HT-29 (cell line): ENCODE measurements at regions not wholly inside any gene's neighbourhood (a gene's known extent, or its start where the extent isn't known, plus 50 kb on each side); places are given as distances from the start of the nearest gene placed in this dataset.

Experiments used
- DNase-seq: peaks from one replicate; pipeline ENCODE4 v3.0.0-alpha.2; 2015; ENCODE audit warnings: low spot score

DNA sequence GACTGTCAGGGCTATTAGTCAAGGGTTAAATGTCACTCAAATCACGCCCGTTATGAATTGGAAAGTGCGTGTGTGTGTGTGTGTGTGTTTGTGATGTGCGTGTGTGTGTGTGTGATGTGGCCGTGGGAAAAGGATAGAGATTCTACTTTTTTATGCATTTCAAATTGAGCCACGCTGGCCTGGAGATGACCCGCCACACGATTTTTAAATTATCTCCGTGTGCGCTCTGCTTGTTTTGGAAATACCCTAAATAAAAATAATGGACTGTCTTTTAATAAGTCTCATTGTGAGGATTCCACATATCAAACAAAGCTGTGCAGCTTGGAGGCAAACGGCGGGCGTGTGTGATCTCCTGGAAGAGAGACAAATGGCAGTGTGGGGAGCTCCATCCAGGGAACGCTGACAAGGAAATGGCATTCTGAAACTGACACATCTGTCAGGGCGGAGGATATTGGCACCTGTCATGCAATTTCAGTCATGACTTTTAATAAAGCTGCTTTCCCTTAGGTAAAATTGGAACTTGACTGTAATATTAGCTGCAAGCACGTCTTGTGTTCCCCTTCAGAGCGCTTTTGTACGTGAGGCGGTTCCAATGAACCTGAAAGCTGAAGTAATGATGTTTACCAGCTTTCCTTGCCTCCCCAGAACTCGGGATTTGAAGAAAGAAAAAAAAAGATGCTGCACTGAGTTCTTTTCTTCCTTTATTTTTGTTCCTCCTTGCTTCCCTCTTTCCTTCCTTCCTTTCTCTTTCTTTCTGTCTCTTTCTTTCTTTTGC is 381.8 kb upstream of the SMIM21 start:
- no peak for DNase-seq

DNA sequence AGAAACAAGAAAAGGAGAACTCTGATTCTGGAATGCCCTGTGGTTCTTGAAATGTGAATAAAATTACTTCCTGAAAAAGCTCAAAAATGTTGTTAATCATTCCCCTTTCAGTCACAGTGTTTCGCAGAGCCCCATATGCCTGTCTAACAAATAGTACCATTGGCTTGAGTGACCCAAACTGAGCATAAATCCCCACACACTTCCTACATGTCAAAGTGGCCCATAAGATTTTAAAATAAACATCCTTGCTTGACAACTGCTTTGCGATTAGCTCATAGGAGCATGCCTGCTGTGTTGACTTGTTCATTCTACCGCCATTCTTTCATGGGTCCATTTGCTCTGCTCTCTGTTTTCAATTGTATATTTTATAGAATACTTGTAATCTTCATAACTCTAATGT is 377.8 kb upstream of the SMIM21 start:
- DNase-seq: no peak

DNA sequence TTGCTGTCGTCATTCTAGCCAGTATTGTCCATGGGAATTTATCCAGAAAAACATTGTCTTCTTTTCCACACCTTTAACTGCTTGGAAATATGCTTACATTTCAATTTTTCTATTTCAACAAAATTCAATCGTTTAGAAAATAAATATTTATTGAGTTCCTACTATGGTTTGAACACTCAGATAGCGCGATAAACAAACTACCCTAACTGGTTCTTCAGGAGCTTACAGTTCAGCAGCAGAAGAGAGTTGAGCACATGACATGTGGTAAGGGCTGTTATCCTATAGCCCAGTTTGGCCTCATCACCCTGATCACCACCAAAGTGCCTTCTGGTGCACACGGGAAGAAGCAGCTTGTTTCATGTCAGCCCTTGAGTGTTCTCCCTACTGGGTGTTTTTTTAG is 375.2 kb upstream of the SMIM21 start:
- DNase-seq: no peak

DNA sequence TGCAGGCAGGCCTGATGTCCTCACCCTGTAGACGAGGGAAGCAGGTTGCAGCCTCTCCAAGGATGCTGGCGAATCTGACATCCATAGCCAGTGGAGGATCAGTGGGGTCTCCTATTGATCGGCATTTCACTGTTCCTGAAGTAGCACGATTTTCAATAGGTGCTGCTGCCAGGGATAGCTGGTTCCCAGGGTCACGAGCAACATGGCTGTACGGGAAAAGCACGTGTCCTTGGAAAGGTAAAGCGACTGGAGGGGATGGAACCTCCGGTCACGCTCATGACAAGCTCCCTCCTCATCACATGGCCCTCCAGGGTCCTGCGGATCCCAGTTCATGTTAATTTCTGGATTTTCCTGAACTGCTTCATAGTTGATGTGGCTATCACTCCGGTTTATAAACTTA is 373.7 kb upstream of the SMIM21 start:
- no peak for DNase-seq

DNA sequence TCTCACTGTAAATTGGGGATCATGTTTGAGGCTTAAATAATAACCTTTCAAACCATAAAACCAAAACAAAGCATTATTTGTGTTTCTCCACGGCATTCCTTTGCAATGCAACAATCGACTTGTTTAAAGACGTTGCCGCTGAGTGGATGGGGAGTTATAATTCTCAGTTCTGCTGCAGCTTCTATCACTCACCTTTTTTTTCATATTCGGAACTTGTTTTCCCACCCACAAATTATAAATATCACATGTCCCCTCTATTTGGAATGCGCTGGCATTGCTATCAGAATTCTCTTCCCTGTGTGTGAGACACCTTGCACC is 372.8 kb upstream of the SMIM21 start:
- DNase-seq: no peak

DNA sequence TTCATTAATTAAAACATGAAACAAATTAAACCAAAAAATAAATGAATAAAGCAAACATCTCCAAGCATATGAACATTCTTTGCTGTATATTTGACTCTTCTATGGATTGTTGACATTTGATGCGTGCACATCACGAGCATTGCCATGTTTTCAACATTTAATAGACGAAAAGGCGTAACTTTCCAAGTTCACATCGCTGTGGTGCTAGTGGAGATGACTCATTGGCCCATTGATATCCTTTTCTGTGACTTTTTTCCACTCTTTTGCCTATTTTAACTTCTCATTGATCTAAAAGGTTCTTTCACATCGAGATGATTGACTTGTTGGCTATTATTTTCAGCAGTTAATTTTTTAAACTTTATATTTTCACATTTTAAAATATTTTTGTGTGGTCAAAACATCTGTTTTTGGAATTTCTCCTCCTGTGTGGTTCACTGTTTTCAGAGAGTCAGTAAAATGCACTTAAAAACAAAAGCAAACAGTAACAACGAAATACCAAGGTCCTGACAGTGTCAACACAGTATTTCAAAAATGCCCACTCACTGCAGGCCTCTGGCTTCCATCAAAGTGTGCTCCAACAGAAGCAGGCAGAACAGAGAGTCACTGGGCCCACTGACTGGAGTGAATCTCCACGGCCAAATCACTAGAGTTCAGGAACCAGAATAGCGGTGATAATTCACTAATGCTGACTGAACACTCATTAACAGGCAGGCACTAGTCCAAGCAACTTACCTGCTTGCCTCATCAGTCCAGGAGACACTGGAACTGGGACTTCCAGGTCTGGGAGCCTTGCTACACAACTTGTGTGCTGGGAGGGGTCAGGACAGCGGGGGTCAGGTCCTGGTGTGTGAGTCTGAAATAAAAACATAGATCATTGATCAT is 372.2 kb upstream of the SMIM21 start:
- DNase-seq: no peak

DNA sequence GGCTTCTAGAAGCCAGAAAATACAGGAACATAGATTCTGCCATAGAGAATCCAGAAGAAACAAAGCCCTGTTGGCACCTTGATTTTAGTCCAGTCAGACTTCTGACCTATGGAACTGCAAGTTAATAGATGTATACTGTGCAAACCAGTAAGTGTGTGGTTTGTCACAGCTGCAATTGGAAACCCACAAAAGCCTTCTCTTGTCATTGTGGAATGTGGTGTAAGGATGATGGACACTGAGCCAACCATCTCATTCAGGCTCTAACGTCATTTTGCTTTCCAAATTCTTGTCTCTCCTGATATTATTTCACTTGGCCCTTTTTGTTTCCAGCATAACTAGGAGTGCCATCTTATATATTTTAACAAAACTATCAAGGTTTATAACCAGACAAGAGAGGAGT is 369.5 kb upstream of the SMIM21 start:
- DNase-seq: no peak

DNA sequence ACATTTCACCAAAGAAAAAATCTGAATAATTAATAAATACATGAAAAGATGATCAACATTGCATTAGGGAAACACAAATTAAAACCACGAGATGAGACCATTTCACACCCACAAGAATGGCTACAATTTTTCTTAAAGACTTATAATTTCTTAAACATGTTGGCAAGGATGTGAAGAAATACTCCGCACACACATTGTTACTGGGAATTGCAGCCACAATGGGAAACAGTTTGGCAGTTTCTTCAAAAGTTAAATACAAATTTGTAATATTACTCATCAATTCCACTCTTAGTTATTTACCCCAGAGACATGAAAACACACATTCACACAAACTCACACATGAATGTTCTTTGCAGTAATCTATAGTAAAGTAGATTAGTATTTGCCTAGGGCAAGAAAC is 363.3 kb upstream of the SMIM21 start:
- DNase-seq: no peak

DNA sequence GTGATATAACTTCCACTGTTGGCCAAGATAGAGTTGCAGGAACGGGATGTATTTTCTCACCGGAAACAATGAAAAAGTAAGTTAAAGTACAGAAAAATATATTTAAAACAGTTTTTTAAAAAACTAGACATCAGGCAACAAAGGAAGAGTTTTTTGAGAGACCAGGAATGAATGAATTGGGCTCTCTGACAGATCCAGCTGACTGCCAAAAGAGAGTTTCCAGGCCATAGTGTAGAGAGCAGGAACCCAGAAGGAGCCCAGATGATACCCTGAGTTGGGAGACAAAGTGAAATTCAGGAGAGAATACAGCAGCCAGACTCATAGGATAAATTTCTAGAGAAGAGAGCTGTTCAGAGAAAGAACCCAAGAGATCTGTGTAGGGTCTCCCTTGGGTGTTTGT is 362.6 kb upstream of the SMIM21 start:
- no peak for DNase-seq

DNA sequence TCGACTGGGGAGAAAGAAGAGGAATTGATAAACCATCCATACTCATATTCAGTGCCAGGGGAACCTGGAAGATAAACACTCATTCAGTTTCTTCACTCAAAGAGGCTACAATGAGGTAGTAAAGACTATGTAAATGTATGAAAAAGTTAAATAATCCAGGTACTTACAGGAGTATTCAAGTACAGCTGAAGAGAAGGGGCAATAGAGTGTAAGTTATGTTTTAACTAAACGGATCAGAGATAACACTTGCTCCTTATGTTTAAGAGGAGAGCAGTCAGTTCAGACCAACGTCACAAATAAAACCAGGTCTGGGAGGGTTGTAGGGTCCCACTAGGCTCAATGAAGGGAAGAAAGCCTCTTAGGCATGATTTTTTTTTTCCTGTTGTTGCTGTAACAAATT is 358.3 kb upstream of the SMIM21 start:
- no peak for DNase-seq

DNA sequence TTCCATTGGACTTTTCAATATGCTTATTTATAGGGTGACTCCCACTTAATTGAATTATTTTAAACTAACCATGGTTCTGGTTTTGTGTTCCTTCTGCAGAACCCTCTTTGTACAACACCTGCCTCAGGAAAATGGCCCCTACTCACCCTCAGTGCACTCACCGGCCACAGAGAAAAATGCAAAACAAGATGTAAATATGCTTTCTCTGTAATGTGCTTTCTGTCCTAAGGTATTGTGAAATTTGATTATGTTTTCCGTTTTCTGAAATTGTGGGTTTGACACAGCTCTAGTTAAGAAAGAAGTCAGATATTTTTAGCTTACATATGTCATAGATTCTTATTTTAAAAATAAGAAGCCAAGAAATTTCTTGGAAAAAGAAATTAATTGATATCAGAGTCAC is 357.7 kb upstream of the SMIM21 start:
- DNase-seq: no peak

DNA sequence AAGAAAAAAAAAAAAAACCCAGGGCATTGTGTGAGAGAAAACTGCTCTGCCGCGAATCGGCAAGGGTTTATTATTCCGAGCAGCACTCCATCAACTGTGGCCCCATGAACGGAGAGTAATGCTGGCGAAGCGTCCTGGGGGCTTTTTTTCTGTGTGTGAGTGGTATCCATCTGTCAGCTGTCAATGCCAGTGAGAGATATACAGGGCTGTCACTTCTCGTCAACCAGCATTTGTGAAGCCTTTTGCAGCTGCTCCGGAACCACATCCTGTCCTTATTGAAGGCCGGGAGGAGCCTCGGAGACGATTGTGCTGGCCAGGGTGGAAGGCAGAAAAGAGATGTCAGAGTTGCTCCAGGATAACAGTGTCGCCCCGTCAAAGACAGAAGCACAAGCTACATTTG is 356.9 kb upstream of the SMIM21 start:
- DNase-seq: no peak

DNA sequence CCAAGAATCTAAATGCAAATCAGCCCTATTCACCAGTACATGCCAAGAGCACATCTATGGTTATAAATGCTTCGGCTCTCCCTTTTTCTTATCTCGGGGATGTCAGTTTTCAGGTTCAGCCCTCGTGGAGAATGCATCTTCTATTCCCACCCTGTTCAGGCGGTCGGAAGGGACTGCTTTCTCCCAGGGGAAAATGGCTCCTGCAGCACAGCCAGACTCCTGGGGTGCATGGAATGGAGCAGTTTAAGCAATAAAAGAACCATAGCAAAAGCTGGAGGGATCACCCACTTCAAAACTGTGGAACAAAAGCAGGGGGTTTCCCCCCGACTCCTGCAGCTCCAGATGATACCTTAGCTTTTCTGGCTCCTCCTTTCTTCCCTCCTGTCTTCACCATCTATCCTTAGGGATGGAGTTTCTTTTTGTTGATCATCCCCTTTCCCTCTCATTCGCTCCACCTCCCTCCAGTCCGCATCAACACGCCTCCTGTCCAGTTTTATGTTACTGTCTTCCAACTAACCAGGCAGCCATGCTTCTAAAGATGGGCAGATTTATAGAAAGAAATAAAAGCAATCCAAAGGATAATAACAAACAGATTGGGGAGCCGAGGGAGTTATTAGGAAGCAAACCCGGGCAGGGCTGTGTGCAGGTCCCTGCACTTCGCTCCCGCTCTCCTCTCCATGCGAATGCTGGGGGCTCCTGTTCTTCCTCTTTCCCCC is 356.2 kb upstream of the SMIM21 start:
- no peak for DNase-seq

DNA sequence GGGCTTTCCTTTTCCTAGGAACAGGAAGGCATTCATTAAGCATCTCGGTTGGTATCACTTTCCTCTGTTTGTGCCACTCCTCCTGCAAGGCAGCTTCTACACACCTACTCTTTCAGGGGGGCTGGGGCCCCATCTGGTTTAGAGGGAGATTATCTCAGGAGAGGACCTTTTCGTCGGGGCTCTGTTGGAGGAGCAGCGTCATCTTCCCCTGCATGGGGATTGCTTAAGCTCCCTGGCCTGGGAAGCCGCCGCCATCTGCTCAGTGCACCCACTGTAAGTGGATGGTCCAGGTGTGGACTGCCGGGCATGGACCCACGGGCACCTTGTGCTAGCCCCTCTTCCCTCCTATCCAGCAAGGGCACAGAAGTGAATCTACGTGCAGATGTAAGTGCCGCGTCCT is 355.3 kb upstream of the SMIM21 start:
- DNase-seq: no peak

DNA sequence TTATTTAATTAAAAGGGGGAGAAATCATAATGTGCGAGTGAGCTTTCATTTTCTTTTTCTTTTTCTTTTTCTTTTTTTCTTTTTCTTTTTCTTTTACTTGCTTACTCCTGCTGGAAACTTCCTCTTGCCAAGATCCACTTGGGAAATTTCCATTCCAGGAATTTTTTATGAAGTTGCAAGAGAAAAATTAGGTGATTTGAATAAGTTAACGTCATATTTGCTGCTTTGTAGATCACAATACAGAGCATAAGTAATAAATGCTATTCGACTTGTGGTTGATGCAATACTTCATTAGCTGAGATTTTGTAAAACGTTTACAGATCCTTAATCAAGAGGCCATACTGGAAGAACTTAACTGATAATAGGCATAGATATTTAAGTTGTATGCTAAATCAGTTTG is 354.7 kb upstream of the SMIM21 start:
- no peak for DNase-seq

DNA sequence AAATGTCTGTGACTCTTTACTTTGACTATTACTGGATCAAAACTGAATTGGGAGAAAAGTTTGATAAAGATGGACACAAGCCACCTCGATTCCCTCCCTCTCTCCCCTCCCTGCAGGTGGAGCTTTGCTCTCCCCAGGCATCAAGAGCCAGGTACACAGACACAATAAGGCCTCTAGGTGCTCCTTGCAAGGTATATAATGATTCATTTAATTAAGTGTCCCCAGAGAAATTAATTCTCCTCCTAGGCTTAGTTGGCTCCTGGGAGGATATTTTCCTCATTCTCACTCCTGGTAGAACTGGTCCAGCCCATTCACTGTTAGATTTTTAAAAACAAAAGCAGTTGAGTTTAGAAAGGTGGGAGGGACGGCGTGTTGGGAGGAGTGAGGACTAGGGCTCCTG is 352.4 kb upstream of the SMIM21 start:
- no peak for DNase-seq

DNA sequence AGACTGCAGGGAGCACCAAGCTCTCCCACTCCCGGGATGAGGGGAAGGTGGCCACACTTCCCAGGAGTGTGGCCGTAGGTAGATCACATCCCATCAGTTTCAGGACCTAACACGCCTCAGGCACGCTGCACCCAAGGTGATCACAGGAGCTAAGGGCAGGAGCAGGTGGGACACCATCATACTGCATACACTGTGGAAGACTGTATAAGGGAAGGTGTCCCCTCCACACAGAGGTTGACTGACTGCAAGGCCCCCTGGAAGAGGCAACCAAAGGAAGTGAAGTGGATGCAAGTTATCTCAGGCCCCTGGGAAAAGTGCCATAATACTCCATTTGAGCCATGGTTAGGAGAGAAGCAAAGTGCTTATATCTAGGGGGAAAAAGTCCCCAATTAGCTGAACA is 351.9 kb upstream of the SMIM21 start:
- DNase-seq: no peak

DNA sequence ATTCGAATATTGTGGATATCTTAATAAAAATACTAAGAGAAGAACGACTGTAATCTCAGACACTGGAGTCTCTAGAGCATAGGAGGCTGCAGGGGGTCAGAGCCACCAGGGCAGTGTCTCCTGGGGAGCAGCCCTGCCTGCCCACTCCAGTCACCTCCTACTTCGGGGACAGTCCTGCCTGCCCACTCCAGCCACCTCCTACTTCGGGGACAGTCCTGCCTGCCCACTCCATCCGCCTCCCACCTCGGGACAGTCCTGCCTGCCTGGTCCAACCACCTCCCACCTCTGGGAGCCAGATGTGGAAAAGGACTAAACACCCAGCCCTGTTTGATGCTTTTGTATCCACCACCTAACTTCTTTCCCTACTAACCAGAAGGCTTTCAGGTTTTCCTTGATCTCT is 350.1 kb upstream of the SMIM21 start:
- no peak for DNase-seq

DNA sequence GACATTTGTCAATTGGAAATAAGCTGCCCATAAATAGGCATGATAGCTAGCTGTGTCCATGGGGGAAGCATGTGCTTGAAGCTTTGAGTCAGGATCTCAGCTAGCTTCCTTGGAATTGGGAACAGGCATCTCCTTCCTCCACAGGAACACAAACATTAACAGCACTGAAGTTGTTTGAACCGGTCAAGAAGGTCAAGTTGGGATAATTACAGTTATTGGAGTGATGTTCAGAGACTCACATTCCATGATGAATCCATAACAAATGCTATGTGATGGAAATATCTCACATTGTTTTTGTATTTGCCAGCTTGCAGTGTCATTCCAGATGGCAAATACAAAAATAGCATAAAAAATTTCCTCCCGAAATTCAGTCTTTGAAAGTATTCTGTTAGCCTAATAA is 347.6 kb upstream of the SMIM21 start:
- no peak for DNase-seq

DNA sequence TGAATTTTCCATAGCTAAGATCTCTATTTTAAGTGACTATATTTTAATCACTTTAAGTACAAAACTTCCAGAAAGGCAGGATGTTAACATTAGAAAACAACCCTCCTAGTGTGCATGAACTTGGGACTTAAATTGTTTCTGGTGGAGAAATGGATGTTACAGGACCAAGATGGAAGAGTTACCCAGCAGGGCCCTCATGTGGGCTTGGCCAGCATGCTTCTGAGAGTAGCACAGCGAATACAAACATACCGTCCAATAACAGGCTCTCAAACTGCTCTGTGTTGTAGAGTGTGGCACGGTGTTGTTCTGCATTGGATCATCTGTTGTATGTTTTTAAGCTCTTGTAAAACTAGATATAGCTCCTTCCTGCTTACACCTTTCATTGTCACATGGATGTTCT is 346.1 kb upstream of the SMIM21 start:
- no peak for DNase-seq

DNA sequence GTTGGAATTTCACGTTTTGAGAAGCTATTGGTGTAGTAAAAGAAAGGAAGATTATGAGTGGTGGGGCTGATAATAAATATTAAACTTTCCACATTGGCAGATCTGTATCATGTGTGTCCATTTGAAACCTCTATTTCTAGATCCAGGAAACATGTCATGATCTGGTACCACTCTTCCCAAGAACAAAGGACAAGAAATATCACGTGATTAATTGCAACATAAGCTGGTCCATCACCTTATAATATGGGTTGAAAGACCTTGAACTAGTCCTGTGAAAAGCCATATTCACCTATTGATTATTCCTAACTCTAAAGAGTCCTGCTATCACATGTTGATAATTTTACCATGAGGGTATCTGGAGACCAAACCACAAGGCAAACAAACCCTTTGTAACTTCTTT is 335.3 kb upstream of the SMIM21 start:
- DNase-seq: no peak

DNA sequence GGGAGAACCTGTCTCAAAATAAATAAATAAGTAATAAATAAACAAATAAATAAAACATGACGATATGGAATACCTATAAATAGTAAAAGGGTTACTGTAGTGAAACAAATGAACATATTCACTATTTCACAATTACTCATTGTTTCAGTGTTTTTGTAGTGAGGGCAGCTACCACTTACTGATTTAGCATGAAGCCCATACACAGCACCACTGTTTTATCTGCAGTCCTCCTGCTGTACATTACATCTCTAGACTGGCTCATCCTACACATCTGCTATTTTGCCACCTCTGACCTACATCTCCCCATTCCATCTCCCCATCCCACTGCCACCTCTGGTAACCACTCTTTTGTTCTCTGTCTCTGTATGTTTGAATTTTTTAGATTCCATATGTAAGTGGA is 332.7 kb upstream of the SMIM21 start:
- DNase-seq: no peak

DNA sequence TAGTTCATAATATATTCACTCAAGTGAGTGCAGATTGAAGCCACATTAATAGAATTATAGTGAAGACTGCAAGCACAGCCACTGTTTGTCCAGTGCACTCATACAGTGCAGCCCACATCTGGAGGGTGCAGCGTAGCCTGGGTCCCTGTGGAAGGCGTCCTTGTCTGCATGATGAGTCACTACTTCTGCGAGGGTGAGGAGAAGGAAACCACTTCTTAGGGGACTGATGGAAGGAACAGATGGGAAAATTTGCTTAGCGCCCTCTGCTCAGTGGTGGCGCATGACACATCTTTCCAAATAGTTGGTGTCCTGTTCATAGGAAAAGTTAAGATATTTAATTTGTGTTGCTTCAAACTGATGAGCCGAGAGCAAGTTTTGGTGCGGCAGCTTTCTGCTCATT is 330.4 kb upstream of the SMIM21 start:
- no peak for DNase-seq
